Thyroid gland (tissue), 4 donors: ENCODE measurements at regions not wholly inside any gene's neighbourhood (a gene's known extent, or its start where the extent isn't known, plus 50 kb on each side); places are given as distances from the start of the nearest gene placed in this dataset.

Experiments used
- CTCF ChIP-seq, 6 experiments: fragments of 200-600 bp in 3 of 6; fragments of 450-650 bp in 3 of 6; sonication (generic) in 3 of 6; IDR thresholded peaks; one replicate each; pipeline ENCODE4 v1.5.1; 2016 to 2019; ENCODE audit warnings: antibody characterized with exemption in 6 of 6, mild to moderate bottlenecking in 2 of 6, inconsistent platforms in 1 of 6, moderate library complexity in 1 of 6
- POLR2A ChIP-seq, 2 donors: fragments of 450-650 bp; IDR thresholded peaks; one replicate each; pipeline ENCODE4 v1.6.1; 2017; ENCODE audit warnings: antibody characterized with exemption in 2 of 2, mild to moderate bottlenecking in 2 of 2, moderate library complexity in 1 of 2

DNA sequence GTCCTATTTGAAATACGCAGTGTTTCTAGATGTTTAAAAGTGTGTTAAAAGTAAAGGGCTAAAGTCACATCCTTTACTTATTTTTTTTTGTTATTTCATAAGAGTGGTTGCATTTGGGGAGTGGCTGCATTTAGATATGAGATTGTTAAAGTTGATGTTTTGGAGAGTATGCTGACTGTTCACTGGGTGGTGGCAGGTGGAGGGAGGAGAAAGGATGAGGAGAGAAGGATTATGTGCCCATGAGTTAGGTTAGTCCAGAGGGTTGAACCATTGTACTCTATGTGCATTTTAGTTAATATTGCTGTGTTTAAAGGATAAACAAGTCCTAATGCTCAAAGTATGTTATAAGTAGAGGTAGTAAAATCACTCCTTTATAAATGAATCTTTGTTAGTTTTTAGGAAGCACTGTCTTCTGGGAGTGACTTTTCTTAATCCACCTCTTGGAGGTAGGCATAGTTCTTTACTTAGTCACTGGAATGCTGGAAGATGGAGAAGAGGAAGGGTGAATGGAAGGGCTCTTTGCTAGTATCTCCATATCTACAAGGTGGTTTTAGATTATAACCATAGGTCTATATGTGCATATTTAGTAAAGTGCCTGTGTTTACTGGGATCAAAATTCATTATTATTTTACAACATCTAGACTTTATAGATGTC lies 332.3 kb downstream of the NPR3 start:
- TF ChIP-seq CTCF (IDR thresholded peaks at IDR 0.05) (no peak), POLR2A (IDR thresholded peaks at IDR 0.05) (no peak)
